PC-3 (cell line): ENCODE measurements at regions not wholly inside any gene's neighbourhood (a gene's known extent, or its start where the extent isn't known, plus 50 kb on each side); places are given as distances from the start of the nearest gene placed in this dataset.
"Not testable (repeated sequence)": the region's sequence is repeated elsewhere in the genome, so short reads cannot be mapped to it uniquely, and the experiment has no call there.

Experiments used
- ATAC-seq: fragments of 200-7000 bp; cut with Tn5 transposase; 2 replicates; pipeline ENCODE4 v1.9.1; 2020; ENCODE audit warnings: mild to moderate bottlenecking, moderate library complexity
- BruUV-seq: library from RNA; stranded (reverse); fragments of 400-500 nt; replicated peaks from 2 replicates; lab custom pipeline; 2021; lab: Mats Ljungman, UMichigan
- CTCF ChIA-PET: fragments of 300-600 bp; sonication (Branson Sonifier 250); formaldehyde crosslinking; loops from one replicate; lab custom pipeline; 2022; ENCODE audit warnings: antibody characterized with exemption; lab: Charles Lee
- POLR2A ChIA-PET: fragments of 300-600 bp; sonication (Branson Sonifier 250); formaldehyde crosslinking; loops from one replicate; lab custom pipeline; 2022; ENCODE audit warnings: antibody characterized with exemption; ENCODE audit not compliant: unreplicated experiment; lab: Charles Lee
- DNase-seq: peaks from one replicate; pipeline ENCODE4 v3.0.0-alpha.2; 2015
- H2AFZ ChIP-seq: fragments of 300-600 bp; sonication (generic); 2 replicates; pipeline ENCODE4 v1.6.0; 2016; ENCODE audit warnings: antibody characterized with exemption, low read length
- H3F3A ChIP-seq: fragments of 300-600 bp; sonication (generic); one replicate; pipeline ENCODE4 v1.6.0; 2017; ENCODE audit warnings: antibody characterized with exemption, low read length, control low read depth, mild to moderate bottlenecking; ENCODE audit not compliant: unreplicated experiment
- H3K27ac ChIP-seq: fragments of 300-600 bp; sonication (generic); 2 replicates; pipeline ENCODE4 v1.5.1; 2016; ENCODE audit warnings: mild to moderate bottlenecking, low read length
- H3K27me3 ChIP-seq: fragments of 300-600 bp; sonication (generic); 2 replicates; pipeline ENCODE4 v1.6.1; 2016; ENCODE audit warnings: low read length, mixed read lengths
- H3K36me3 ChIP-seq: fragments of 300-600 bp; sonication (generic); 2 replicates; pipeline ENCODE4 v1.6.1; 2016; ENCODE audit warnings: low read depth, mixed run types, low read length, mixed read lengths
- H3K4me1 ChIP-seq: fragments of 300-600 bp; sonication (generic); 2 replicates; pipeline ENCODE4 v1.5.1; 2016; ENCODE audit warnings: low read length; ENCODE audit not compliant: insufficient read depth
- H3K4me2 ChIP-seq: fragments of 300-600 bp; sonication (generic); 2 replicates; pipeline ENCODE4 v1.6.0; 2016; ENCODE audit warnings: low read length
- H3K4me3 ChIP-seq: fragments of 300-600 bp; sonication (generic); 2 replicates; pipeline ENCODE4 v1.5.1; 2016; ENCODE audit warnings: mild to moderate bottlenecking, low read length, mixed read lengths
- H3K79me2 ChIP-seq: fragments of 300-600 bp; sonication (generic); 2 replicates; pipeline ENCODE4 v1.6.1; 2017; ENCODE audit warnings: low read length, mixed read lengths
- H3K9ac ChIP-seq: fragments of 300-600 bp; sonication (generic); 2 replicates; pipeline ENCODE4 v1.6.0; 2016; ENCODE audit warnings: mild to moderate bottlenecking, low read length
- H3K9me2 ChIP-seq: fragments of 300-600 bp; sonication (generic); replicated peaks from 2 replicates; pipeline ENCODE4 v1.6.1; 2016; ENCODE audit warnings: mixed run types, low read length, mixed read lengths
- H3K9me3 ChIP-seq: fragments of 300-600 bp; sonication (generic); 2 replicates; pipeline ENCODE4 v1.6.1; 2016; ENCODE audit warnings: low read length, mixed read lengths
- H4K20me1 ChIP-seq: fragments of 300-600 bp; sonication (generic); 2 replicates; pipeline ENCODE4 v1.6.1; 2016; ENCODE audit warnings: low read length, mixed read lengths
- intact Hi-C: fragments of 100-400 bp; cut with micrococcal nuclease; formaldehyde crosslinking; loops from 2 replicates; pipeline ENCODE4 v1.9.0; 2023

DNA sequence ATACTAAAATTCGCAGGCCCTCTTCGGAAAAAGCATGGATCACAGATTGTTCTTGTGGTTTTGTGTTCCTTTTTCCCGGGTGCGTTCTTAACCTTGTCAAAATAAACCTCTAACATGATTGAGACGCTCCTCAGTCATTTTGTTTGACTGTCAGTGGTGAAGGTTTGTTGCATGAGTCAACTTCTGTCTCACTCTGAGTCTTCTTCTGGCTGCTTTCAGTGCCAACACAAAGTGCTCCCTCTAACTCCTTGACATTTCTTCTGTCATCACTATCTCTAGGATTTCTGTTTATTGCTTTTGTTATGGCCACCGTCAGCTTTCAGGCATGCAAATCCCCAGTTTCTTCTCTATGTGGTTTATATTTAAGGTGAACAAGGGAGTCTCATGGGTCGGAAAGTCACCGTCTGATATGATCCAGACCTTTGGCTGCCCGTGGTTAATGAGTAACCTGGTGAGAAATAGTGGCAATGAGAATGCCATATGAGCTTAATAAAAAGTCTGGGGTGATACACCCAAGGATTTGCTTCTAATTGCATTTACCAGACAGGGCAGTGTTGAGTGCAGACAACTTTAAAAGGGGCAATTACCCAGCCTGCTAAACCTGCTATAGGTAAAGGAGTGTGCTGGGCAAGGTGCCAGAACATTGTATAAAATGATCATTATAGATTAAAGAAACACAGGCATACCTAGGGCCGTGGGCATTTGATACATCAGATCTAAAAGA is 248.9 kb upstream of the FAM240B start:
- intact Hi-C loops, H4K20me1 ChIP-seq, H3K4me1 ChIP-seq, CTCF ChIA-PET, H2AFZ ChIP-seq, DNase-seq, H3K27ac ChIP-seq, H3K4me3 ChIP-seq, H3K79me2 ChIP-seq, H3K36me3 ChIP-seq, H3K9me2 ChIP-seq, H3F3A ChIP-seq, H3K9me3 ChIP-seq, BruUV-seq, POLR2A ChIA-PET, H3K4me2 ChIP-seq, H3K9ac ChIP-seq, H3K27me3 ChIP-seq: not testable (repeated sequence)
- peak; percentile 81 for ATAC-seq

DNA sequence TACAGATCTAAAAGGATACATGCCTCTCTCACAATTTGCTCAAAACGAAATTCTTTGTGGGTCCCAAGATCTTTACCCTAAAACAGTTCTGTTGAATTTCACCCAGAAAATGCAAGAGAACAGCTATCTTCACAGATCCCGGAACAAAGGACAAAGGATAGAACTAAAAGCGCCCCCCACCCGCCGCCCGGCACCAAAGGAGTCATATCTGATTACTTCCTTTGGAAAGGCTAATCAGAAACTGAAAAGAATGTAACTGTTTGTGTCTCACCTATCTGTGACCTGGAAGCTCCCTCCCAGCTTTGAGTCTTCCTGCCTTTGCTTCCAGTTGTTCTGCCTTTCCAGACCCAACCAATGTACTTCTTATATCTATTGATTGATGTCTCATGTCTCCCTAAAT is 247.9 kb upstream of the FAM240B start:
- H3K4me2 ChIP-seq, ATAC-seq, H3K36me3 ChIP-seq, BruUV-seq, DNase-seq, CTCF ChIA-PET, intact Hi-C loops, H4K20me1 ChIP-seq, H2AFZ ChIP-seq, POLR2A ChIA-PET, H3K4me3 ChIP-seq, H3K9me2 ChIP-seq, H3K79me2 ChIP-seq, H3K27me3 ChIP-seq, H3F3A ChIP-seq, H3K9ac ChIP-seq, H3K9me3 ChIP-seq, H3K27ac ChIP-seq, H3K4me1 ChIP-seq: not testable (repeated sequence)

DNA sequence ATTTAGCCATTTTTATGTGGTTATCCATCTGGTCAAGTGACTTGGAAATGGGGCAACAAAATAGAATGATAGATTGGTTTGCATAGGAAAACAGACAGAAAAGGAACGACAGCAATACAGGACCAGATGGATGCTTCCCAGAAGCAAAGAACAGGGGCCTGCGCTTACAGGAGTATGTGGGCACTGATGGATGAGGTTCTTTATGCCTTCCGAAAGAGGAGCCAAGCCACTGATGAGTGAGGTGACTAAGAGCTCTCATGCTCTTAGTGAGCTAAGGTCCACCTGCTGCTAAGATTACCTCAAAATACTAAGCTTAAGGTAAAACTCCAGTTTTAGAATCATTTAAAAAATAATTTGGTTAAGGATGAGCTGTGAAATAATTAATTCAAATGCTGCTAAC is 247.4 kb upstream of the FAM240B start:
- H3K4me3 ChIP-seq, BruUV-seq, H3K4me2 ChIP-seq, CTCF ChIA-PET, H3K27ac ChIP-seq, POLR2A ChIA-PET, H4K20me1 ChIP-seq, H3K79me2 ChIP-seq, H3K27me3 ChIP-seq, H3K9me3 ChIP-seq, H3K9ac ChIP-seq, H2AFZ ChIP-seq, DNase-seq, H3K4me1 ChIP-seq, H3K36me3 ChIP-seq, H3F3A ChIP-seq, ATAC-seq, intact Hi-C loops, H3K9me2 ChIP-seq: not testable (repeated sequence)

DNA sequence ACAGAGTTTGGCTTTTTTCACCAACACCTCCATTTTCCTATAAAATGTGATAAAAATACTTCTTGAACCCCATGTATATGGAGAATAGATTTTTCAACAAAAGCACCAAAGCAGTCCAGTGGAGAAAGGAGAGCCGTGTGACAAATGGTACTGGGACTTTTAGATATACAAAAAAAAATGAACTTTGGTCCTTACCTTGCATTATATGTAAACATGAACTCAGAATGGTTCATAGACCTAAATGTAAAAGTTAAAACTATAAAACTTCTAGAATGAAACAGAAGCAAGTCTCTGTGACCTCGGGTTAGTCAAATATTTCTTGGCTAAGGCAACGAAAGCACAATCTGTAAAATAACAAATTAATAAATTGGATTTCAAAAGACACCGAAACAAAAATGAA is 239.9 kb upstream of the FAM240B start:
- BruUV-seq, H3K27ac ChIP-seq, intact Hi-C loops, H3K4me2 ChIP-seq, H3K4me3 ChIP-seq, DNase-seq, H3K4me1 ChIP-seq, H3K79me2 ChIP-seq, H4K20me1 ChIP-seq, POLR2A ChIA-PET, H3K9ac ChIP-seq, H2AFZ ChIP-seq, H3K9me2 ChIP-seq, CTCF ChIA-PET, ATAC-seq, H3K36me3 ChIP-seq, H3K27me3 ChIP-seq, H3K9me3 ChIP-seq, H3F3A ChIP-seq: not testable (repeated sequence)

DNA sequence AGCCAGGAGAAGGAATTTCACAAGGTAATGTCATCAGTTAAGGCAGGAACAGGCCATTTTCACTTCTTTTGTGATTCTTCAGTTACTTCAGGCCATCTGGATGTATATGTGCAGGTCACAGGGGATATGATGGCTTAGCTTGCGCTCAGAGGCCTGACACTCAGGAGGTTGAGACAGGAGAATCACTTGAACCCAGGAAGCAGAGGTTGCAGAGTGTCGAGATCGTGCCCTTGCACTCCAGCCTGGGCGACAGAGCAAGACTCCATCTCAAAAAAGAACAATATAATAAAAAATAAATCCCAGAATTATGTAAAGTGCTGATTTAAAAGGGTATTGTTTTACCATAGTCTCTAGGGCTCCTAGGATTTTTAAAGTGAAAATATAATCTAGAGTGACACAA is 235.9 kb upstream of the FAM240B start:
- BruUV-seq, CTCF ChIA-PET, H3K4me2 ChIP-seq, intact Hi-C loops, H3K9me2 ChIP-seq, H3K27ac ChIP-seq, H3K4me3 ChIP-seq, H2AFZ ChIP-seq, H3K9me3 ChIP-seq, ATAC-seq, H3K36me3 ChIP-seq, POLR2A ChIA-PET, DNase-seq, H3K9ac ChIP-seq, H3K79me2 ChIP-seq, H4K20me1 ChIP-seq, H3K4me1 ChIP-seq, H3K27me3 ChIP-seq, H3F3A ChIP-seq: not testable (repeated sequence)

DNA sequence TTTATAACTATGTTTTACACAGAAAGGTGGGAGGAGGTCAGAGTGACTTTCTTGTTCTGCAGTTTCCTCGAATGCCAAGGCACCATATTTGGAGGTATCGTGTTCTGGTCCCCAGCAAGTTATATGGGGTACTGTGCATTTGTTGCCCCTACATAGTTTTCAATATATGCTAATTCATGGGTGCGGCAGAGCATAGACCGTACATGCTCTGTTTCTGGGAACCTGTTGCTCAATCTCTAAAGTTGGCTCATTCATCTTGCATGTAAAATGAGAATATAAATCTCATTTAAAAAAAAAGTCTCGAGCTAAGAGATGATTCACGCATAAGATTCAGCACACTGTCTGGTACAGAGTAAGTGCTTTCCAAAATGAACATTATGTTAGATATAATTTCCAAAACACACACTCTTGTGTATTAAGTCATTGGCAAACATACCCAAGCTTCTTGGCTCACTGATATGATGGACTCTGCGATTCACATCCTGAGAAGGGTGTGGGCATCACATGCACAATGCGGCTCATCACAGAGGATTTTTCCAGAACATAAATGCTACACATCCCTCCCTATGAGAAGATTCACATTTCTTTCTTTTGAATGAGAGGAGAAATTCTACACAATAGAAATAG is 232.9 kb upstream of the FAM240B start:
- BruUV-seq, H3F3A ChIP-seq, CTCF ChIA-PET, intact Hi-C loops, H3K4me1 ChIP-seq, H3K9ac ChIP-seq, H3K4me2 ChIP-seq, H3K9me3 ChIP-seq, H4K20me1 ChIP-seq, H3K27ac ChIP-seq, H3K27me3 ChIP-seq, POLR2A ChIA-PET, H3K9me2 ChIP-seq, H3K36me3 ChIP-seq, H2AFZ ChIP-seq, DNase-seq, H3K79me2 ChIP-seq, H3K4me3 ChIP-seq: not testable (repeated sequence)
- peak; percentile 40; the same call in 1 of the 2 replicates for ATAC-seq
